MCF 10A (cell line): ENCODE measurements at regions not wholly inside any gene's neighbourhood (a gene's known extent, or its start where the extent isn't known, plus 50 kb on each side); places are given as distances from the start of the nearest gene placed in this dataset.

Experiments used
- BruUV-seq: library from RNA; stranded (reverse); fragments of 400-500 nt; replicated peaks from 2 replicates; lab custom pipeline; 2021; lab: Mats Ljungman, UMichigan
- CTCF ChIA-PET: fragments of 300-600 bp; sonication (Branson Sonifier 250); formaldehyde crosslinking; extraction: SDS; loops from one replicate; lab custom pipeline; 2021; ENCODE audit warnings: antibody characterized with exemption, inconsistent platforms; lab: Yijun Ruan, JAX
- POLR2A ChIA-PET: fragments of 300-600, 350-650 bp; sonication (Branson Sonifier 250); formaldehyde crosslinking; extraction: SDS; loops from one replicate; lab custom pipeline; 2020; ENCODE audit warnings: antibody characterized with exemption, inconsistent platforms; lab: Yijun Ruan, JAX
- DNase-seq: peaks from one replicate; pipeline ENCODE4 v3.0.0-alpha.2; 2018; ENCODE audit not compliant: unreplicated experiment
- H3K27ac Mint-ChIP-seq: one replicate; pipeline ENCODE4 v1.8.0; 2022; ENCODE audit warnings: mild to moderate bottlenecking, low read depth, mixed read lengths; ENCODE audit not compliant: unreplicated experiment
- H3K27me3 Mint-ChIP-seq: one replicate; pipeline ENCODE4 v1.8.0; 2022; ENCODE audit warnings: mixed read lengths; ENCODE audit not compliant: insufficient read depth, unreplicated experiment
- H3K36me3 Mint-ChIP-seq: one replicate; pipeline ENCODE4 v1.8.0; 2022; ENCODE audit warnings: mild to moderate bottlenecking, moderate library complexity, mixed read lengths; ENCODE audit not compliant: insufficient read depth, unreplicated experiment
- H3K4me1 Mint-ChIP-seq: one replicate; pipeline ENCODE4 v1.8.0; 2022; ENCODE audit warnings: mixed read lengths; ENCODE audit not compliant: insufficient read depth, unreplicated experiment
- H3K4me3 Mint-ChIP-seq: one replicate; pipeline ENCODE4 v1.8.0; 2022; ENCODE audit warnings: mild to moderate bottlenecking, moderate library complexity, mixed read lengths; ENCODE audit not compliant: unreplicated experiment
- H3K9me3 Mint-ChIP-seq: one replicate; pipeline ENCODE4 v1.8.0; 2022; ENCODE audit warnings: mixed read lengths; ENCODE audit not compliant: unreplicated experiment
- CTCF ChIP-seq: fragments of 200-600 bp; IDR thresholded peaks from one replicate; pipeline ENCODE4 v1.8.0; 2022; ENCODE audit warnings: antibody characterized with exemption, mild to moderate bottlenecking; ENCODE audit not compliant: unreplicated experiment
- intact Hi-C: fragments of 100-400 bp; cut with micrococcal nuclease; formaldehyde crosslinking; loops from 2 replicates; pipeline ENCODE4 v1.14.1; 2022

- DNase-seq = no peak
- Mint-ChIP-seq H3K9me3 (no peaks in the 10 kb centered on the region), H3K36me3 (no peaks in the 10 kb centered on the region), H3K4me1 (peaks cover 13% of the 10 kb centered on the region), H3K27ac (no peak overlapping the region), H3K27me3 (no peaks in the 10 kb centered on the region), H3K4me3 (no peak overlapping the region)
- TF ChIP-seq CTCF = no peak
- CTCF ChIA-PET = interaction anchor here (0.6 kb wide), 1 partner anchor 12 kb away, joined by 3 read pairs; no protein-coding TSS in a partner anchor
- intact Hi-C loops = no loop called here
- POLR2A ChIA-PET = no interaction called here
- no TSS peak for BruUV-seq
These were observed 475.6 kb downstream of the MAN2A1 start for GRCh38 chr5:110165366-110165765.

- H3K27ac Mint-ChIP-seq = no peak overlapping the region
- ChIA-PET CTCF (no interaction called here), POLR2A (no interaction called here)
- DNase-seq = no peak
- intact Hi-C loops = no loop called here
- no peaks in the 10 kb centered on the region for H3K27me3 Mint-ChIP-seq
- no TSS peak for BruUV-seq
- H3K4me3 Mint-ChIP-seq = no peak overlapping the region
- no peaks in the 10 kb centered on the region for H3K36me3 Mint-ChIP-seq
- H3K4me1 Mint-ChIP-seq = no peaks in the 10 kb centered on the region
- no peak for TF ChIP-seq CTCF
- no peaks in the 10 kb centered on the region for H3K9me3 Mint-ChIP-seq
These were observed 477.7 kb downstream of the MAN2A1 start for GRCh38 chr5:110167384-110167783.

DNA sequence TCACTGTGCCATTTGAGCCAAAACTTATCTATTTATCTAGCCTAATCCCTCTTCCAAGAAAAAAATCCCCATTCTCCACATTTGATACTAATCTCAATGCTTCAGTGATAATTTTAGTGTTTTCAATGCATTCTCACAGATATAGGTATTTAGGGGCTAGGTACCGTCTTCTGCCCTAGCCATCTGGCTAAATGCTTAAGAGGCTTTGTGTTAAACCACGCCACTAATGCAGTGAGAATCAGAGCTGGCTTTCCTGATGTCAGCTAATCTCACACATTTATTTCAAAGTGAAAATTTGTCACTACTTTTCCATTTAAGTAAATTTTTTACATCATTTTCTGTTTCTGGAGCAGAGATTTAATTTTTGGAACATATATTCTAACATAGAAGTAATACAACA lies 479.7 kb downstream of the MAN2A1 start:
- POLR2A ChIA-PET = no interaction called here
- intact Hi-C loops = no loop called here
- no peak for DNase-seq
- no peak overlapping the region for H3K27ac Mint-ChIP-seq
- no peak for TF ChIP-seq CTCF
- no TSS peak for BruUV-seq
- no peaks in the 10 kb centered on the region for H3K4me1 Mint-ChIP-seq
- H3K36me3 Mint-ChIP-seq = no peaks in the 10 kb centered on the region
- H3K27me3 Mint-ChIP-seq = no peaks in the 10 kb centered on the region
- H3K4me3 Mint-ChIP-seq = no peak overlapping the region
- no peaks in the 10 kb centered on the region for H3K9me3 Mint-ChIP-seq
- CTCF ChIA-PET = interaction anchor here (0.8 kb wide), 1 partner anchor 10 kb away, joined by 3 read pairs; no protein-coding TSS in a partner anchor

- Mint-ChIP-seq H3K4me1 (no peaks in the 10 kb centered on the region), H3K36me3 (no peaks in the 10 kb centered on the region), H3K27ac (no peak overlapping the region), H3K27me3 (no peaks in the 10 kb centered on the region), H3K9me3 (peaks cover 2% of the 10 kb centered on the region), H3K4me3 (no peak overlapping the region)
- no peak for DNase-seq
- ChIA-PET CTCF (interaction anchor here (0.6 to 0.7 kb wide), 2 partner anchors 12 to 347 kb away, joined by 3 read pairs; no protein-coding TSS in a partner anchor), POLR2A (no interaction called here)
- TF ChIP-seq CTCF = no peak
- BruUV-seq = no TSS peak
- intact Hi-C loops = no loop called here
These were observed 488.0 kb downstream of the MAN2A1 start for GRCh38 chr5:110177729-110178128.
